ENCODE measurements at regions not wholly inside any gene's neighbourhood (a gene's known extent, or its start where the extent isn't known, plus 50 kb on each side); places are given as distances from the start of the nearest gene placed in this dataset.

DNA sequence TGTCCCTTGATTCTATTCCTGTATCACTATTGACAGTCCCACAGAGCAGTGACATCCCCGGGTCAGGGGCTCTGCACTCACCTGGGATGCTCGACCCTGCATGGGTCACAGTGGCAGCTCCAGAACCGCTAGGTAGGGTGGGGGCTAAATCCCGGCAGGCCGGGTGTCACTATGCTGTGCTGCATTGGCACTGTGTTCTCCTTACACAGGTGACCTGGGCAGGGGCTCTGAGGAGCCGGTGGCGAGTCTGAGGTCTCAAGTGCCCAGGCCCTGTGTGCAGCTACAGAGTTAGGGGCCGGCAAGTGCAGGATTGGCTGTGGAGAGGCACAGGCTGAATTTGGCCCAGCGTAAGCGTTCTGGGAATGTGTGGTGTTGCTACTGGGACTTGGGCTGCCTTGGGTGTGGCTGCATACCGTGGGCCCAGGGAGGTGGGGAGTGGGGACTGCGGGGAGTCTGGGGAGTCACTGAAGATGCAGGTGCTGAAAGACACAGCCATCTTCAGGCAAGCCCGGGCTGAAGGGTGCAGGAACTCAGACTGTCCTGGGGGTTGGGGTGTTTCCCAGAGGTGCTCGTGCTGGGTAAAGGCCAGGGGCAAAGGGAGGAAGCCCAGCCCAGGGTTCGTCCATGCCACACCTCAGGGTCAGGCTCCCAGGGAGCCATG lies 102.6 kb upstream of the PRR20G start:
- TF ChIP-seq CTCF (IDR thresholded peaks at IDR 0.05) (no peak), POLR2A (IDR thresholded peaks at IDR 0.05) (no peak)
